ENCODE measurements at regions not wholly inside any gene's neighbourhood (a gene's known extent, or its start where the extent isn't known, plus 50 kb on each side); places are given as distances from the start of the nearest gene placed in this dataset.

DNA sequence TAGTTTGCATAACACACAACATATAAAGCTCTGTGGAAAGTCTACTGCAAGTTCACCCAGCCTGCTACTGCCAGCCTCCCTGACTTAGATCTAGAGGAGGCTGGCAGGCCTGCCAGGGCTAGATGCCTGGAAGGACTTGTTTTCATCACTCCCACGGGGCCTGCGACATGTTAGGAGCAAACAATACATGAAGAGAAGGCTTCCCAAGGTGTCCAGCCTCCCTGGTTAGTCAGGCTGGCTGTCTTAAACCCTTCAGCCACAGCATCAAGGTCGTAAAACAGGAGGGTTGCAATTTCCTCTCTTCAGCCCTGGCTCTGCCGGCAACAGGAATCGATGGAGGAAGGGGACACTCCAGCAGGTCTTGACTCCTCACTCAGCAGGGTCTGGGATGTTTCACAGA lies 104.5 kb downstream of the NGF start:
- TF ChIP-seq CTCF (IDR thresholded peaks at IDR 0.05; ENCODE audit: low read depth, low read length), result no peak
- H3K9me3 ChIP-seq, result no peaks in the 10 kb centered on the region
- H3K36me3 ChIP-seq, result no peaks in the 10 kb centered on the region
- no peaks in the 10 kb centered on the region for H3K27me3 ChIP-seq
- DNase-seq, result no peak
- no peak overlapping the region for H3K4me3 ChIP-seq (ENCODE audit: low read depth, low read length)
- H3K4me1 ChIP-seq, result no peaks in the 10 kb centered on the region

DNA sequence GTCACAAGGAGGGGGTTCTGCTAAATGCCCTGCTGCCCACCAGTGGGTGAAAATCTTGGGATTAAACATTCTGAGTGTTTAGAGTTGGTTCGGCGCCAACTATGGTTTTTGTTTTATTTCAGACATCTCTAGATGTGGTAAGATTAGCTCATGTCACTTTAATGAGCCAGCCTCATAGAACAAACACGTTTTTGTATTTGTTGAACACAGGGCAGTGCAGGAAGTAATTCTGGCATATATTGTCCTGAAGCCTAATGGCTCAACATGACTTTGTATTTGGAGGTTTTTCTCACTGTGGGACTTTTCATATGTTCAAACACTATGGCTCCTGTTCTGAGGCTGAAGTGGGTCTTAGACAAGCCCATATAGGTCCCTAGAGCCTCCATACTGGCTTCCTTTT lies 107.8 kb downstream of the NGF start:
- no peaks in the 10 kb centered on the region for H3K36me3 ChIP-seq
- no peak overlapping the region for H3K4me3 ChIP-seq (ENCODE audit: low read depth, low read length)
- no peak for TF ChIP-seq CTCF (IDR thresholded peaks at IDR 0.05; ENCODE audit: low read depth, low read length)
- no peaks in the 10 kb centered on the region for H3K27me3 ChIP-seq
- no peaks in the 10 kb centered on the region for H3K4me1 ChIP-seq
- no peaks in the 10 kb centered on the region for H3K9me3 ChIP-seq
- DNase-seq, result no peak

- Histone ChIP-seq H3K27me3 (no peaks in the 10 kb centered on the region), H3K4me1 (no peaks in the 10 kb centered on the region), H3K9me3 (no peaks in the 10 kb centered on the region), H3K36me3 (no peaks in the 10 kb centered on the region), H3K4me3 (ENCODE audit: low read depth, low read length) (no peak overlapping the region)
- TF ChIP-seq CTCF (IDR thresholded peaks at IDR 0.05; ENCODE audit: low read depth, low read length), result no peak
- DNase-seq, result no peak
Observed at GRCh38 chr1:115229016-115229415, 109.0 kb downstream of the NGF start.

GRCh38 chr1:115228191-115228590 lies 109.9 kb downstream of the NGF start:
- Histone ChIP-seq H3K4me3 (ENCODE audit: low read depth, low read length) (no peak overlapping the region), H3K27me3 (no peaks in the 10 kb centered on the region), H3K36me3 (no peaks in the 10 kb centered on the region), H3K4me1 (no peaks in the 10 kb centered on the region), H3K9me3 (no peaks in the 10 kb centered on the region)
- TF ChIP-seq CTCF (IDR thresholded peaks at IDR 0.05; ENCODE audit: low read depth, low read length), result no peak
- DNase-seq, result no peak

DNA sequence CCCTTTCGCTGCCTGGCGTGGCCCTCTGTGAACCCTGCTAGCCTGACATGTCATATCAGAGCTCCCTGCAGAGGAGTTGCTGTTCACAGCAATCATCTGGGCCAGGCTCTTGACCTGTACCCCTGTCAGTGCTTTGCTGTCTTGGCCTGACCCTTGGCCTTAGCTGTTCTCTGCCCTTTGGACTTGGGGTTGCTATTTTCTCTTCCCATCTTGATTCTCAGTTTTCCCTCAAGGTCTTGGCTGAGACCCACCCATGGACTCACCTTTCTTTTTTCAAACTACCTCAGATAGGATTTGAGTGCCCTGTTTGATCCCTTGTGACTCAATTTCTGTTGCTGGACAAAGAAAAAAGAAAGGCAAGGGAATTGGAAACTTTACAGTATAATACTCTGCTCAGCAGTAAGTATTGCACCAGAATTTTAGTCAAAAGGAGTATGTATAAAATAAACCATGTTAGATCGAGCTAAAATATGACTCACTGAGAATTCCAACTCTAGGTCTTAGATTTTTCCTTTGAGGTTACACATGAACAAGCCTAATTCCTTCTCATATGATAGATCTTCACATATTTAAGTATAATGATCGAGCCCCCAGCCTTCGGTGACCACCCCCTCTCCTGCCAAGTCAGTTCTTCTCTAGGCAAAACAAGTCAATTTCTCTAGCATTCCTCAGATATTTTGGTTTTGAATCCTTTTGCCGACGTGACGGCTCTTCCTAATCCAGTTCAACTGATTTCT lies 110.5 kb downstream of the NGF start:
- H3K4me1 ChIP-seq, result no peaks in the 10 kb centered on the region
- H3K4me3 ChIP-seq (ENCODE audit: low read depth, low read length), result no peak overlapping the region
- no peaks in the 10 kb centered on the region for H3K9me3 ChIP-seq
- DNase-seq, result no peak
- H3K36me3 ChIP-seq, result no peaks in the 10 kb centered on the region
- H3K27me3 ChIP-seq, result no peaks in the 10 kb centered on the region
- no peak for TF ChIP-seq CTCF (IDR thresholded peaks at IDR 0.05; ENCODE audit: low read depth, low read length)

DNA sequence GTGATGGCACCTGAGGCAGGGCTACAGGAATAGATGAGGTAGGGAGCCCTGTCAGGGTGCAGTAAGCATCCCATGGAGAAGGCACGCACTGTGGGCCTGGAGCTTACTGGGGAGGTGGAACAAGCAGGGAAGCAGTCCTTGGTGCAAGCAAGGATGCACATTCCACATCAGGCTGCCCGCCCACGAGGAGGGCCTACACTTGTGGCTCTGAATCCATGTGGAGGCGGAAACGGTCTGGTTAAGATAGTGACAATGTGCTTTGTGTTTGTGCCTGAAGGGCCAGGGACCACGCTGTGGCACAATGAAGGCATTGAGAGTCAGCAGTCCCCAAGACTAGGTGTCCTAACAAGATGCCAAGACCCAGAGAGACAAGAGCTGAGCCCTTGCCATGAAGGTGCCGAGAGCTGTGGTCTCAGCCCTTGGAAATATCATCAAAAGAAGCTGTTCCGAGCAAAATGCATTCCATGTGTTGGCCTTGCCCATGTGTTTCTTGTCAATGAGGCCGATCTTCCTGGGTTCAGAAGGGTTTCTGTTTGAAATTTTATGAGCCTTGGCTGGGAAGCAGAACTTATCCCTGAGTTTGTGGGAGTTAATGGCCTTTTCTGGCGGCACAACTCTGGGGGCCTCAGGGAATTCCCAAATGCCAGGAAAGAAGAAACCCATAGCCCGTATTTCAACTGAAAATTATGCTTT lies 111.9 kb downstream of the NGF start:
- no peak for TF ChIP-seq CTCF (IDR thresholded peaks at IDR 0.05; ENCODE audit: low read depth, low read length)
- DNase-seq, result no peak
- no peaks in the 10 kb centered on the region for H3K27me3 ChIP-seq
- no peak overlapping the region for H3K4me3 ChIP-seq (ENCODE audit: low read depth, low read length)
- H3K4me1 ChIP-seq, result no peaks in the 10 kb centered on the region
- no peaks in the 10 kb centered on the region for H3K9me3 ChIP-seq
- no peaks in the 10 kb centered on the region for H3K36me3 ChIP-seq
